Activated CD4-positive, alpha-beta T cell treated with anti-CD3 and anti-CD28 coated beads, Interleukin-2, amount 50 U/mL, for 48 hours (primary cell): ENCODE measurements at regions not wholly inside any gene's neighbourhood (a gene's known extent, or its start where the extent isn't known, plus 50 kb on each side); places are given as distances from the start of the nearest gene placed in this dataset.

ENCODE experiments used
- DNase-seq, 2 experiments: peaks; one replicate each; pipeline ENCODE4 v3.0.0-alpha.2; 2020

- DNase-seq: no peak
Measured at GRCh38 chr14:43249591-43249990, 1257.5 kb downstream of the FSCB start.

DNA sequence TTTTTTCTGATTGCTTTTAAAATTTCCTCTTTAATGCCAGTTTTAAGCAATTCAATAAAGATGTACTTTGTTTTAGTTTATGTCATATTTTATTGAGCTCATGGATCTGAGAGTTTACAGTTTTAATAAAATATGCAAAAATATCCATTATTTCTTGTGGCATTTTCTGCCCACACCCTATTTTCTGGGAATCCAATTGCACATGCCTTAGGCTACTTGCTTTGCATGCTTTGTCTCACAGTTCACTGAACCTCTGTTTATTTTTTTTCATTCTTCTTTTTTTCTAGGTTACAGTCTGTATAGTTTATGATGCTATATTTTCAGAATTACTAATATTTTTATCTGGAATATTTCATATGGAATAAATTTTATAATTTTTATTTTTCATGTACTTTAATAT is 1258.0 kb downstream of the FSCB start:
- DNase-seq: no peak

DNA sequence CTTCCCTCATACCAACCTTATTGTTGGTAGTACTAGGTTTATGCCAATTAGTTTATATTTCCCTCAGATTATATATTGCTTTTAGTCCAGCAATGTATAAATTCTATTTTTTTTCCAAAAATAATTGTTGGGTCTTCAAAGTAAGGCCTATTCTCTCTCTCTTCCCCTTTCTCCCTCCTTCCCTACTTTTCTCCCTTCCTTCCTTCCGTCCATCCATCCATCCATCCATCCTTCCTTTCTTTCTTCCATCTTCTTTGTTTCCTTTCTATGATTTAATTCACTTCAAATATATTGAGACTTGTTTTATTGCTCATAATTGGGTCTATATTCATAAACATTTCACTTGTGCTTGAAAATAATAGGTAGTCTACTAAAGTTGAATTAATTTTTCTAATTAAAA is 1259.2 kb downstream of the FSCB start:
- no peak for DNase-seq

DNA sequence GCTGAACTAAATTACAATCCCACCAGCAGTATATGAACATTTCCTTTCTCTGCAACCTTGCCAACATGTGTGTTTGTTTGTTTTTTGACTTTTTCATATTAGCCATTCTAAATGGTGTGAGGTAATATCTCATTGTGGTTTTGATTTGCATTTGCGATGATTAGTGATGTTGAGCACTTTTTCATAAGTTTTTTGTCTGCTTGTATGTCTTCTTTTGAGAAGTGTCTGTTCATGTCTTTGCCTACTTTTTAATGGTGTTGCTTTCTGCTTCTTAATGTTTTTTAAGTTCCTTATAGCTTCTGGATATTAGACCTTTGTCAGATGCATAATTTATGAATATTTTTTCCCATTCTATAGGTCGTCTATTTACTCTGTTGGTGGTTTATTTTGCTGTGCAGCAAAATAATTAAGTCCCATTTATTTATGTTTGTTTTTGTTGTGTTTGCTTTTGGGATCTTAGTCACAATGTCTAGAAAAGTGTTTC is 1262.9 kb downstream of the FSCB start:
- no peak for DNase-seq

DNA sequence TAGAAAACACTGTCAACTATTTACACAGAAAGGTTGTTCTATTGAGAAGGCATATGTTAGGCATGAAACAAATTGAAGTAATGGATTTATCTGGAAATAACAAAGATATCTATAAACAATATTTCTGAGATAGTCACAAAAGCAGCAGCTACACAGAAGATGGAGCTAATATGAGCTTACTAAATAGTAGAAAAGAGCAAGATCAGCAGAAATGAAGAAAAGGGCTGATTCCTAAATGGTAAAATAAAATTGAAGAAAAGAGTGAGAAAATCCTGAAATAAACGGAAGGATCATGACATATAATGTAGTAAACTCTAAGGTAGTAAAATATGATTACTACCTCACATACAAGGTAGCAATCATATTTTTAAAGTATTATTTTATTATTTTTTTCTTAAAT is 1263.9 kb downstream of the FSCB start:
- no peak for DNase-seq

- no peak for DNase-seq
Measured at GRCh38 chr14:43232261-43232660, 1274.8 kb downstream of the FSCB start.

- no peak for DNase-seq
Measured at GRCh38 chr14:43215524-43215923, 1291.6 kb downstream of the FSCB start.

GRCh38 chr14:43207189-43207588 is 1299.9 kb downstream of the FSCB start:
- no peak for DNase-seq

DNA sequence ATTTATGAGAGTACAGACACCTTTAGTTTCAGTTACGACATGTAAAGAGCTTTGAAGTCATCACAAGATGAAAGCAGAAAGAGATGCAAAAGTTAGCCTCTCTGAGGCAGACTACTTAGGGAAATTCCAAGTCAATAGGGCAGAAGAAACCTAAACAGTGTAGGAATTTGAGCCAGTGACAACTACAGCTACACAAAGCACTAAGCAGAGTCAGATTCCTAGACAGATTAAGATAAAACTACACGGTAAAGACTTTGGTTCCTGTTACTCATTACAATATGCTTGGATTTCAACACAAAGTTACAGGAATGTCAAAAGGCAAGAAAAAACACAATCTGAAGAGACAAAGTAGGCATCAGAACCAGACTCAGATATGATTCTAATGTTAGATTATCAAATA is 1302.3 kb downstream of the FSCB start:
- no peak for DNase-seq

DNA sequence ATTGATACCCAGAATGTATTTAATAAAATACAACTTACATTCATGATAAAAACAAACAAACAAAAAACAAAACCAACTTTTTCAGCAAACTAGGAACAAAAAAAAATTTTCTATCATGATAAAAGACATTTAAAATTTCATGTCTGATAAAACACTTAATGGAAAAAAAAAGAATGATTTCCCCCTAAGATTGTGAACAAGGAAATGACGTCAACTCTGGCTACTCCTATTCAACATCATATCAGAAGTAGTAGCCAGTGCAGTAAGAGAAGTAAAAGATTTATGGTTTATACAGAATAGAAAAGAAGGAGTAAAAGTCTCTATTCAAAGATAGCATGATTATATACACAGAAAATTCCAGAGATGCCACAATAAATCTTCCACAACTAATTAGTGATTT is 1306.6 kb downstream of the FSCB start:
- DNase-seq: no peak

DNA sequence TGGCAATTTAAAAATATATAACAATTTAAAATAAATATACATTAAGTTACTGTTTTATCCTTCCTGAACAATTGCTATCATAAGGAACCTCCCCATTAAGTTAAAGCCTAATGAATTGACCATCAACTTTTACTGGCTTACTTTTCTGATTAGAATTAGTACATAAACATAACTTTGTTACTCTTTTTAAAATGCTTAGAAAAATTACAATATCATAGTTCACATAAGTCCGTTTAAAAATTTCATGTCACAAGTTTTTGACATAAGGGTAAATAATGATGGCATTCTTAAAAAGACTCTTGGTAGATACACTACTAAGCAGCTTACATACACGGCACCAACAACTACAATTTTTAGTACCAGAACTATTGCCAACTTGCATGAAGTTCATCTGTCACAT is 1308.6 kb downstream of the FSCB start:
- DNase-seq: no peak

DNA sequence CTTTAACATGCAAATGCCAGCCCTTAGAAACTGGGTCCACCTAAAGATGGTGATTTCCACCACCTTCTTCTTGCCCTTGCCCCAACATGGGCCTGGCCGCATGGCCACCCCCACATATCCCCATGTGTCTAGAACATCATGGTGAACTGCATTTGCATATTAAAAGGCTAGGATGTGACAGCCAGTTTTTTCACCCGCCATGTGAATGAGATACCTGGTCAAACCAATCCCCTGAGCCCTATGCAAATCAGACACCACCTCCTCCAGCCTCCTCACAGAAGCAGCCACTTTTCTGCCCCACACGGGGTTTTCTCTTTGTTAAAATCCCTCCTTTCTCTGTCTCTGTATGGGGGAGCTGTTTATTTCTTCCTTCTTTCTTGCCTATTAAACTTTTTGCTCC is 1322.5 kb downstream of the FSCB start:
- no peak for DNase-seq

DNA sequence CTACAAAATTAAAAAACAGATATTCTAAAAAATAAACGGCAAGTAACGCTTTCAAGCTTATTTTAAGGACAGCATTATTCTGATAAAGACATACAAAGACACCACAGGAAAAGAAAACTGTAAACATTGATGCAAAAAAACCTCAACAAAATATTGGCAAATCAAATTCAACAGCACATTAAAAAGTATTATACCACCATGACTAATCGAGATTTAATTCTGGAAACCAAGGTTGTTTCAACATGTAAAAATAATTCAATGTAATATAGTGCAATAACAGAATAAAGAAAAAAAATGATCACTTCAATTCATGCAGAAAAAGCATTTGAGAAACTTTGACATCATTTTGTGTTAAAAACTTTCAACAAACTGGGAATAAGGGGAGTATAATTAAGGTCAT is 1323.2 kb downstream of the FSCB start:
- DNase-seq: no peak

GRCh38 chr14:43175896-43176295 is 1331.2 kb downstream of the FSCB start:
- no peak for DNase-seq

GRCh38 chr14:43172899-43173548 is 1334.1 kb downstream of the FSCB start:
- DNase-seq: no peak

DNA sequence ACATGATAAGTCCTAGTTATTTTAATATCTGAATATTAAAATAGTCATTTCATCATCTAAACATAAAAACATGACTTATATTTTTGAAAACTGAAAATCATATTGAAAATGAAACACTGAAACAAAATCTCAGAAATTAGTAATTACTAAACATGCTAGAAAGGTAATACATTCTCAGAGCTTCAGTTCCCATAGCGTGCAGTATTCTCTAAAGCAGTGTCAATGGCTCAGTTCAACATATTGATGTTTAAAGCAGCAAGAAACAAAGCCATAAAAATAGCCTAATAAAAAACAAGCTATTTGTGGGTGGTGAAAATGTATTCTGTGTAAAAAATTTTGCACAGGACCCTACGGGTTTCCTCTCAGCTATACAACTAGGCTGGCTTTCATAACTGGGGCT is 1337.4 kb downstream of the FSCB start:
- DNase-seq: no peak

GRCh38 chr14:43168371-43168925 is 1338.6 kb downstream of the FSCB start:
- no peak for DNase-seq

GRCh38 chr14:43166163-43166562 is 1340.9 kb downstream of the FSCB start:
- DNase-seq: no peak

DNA sequence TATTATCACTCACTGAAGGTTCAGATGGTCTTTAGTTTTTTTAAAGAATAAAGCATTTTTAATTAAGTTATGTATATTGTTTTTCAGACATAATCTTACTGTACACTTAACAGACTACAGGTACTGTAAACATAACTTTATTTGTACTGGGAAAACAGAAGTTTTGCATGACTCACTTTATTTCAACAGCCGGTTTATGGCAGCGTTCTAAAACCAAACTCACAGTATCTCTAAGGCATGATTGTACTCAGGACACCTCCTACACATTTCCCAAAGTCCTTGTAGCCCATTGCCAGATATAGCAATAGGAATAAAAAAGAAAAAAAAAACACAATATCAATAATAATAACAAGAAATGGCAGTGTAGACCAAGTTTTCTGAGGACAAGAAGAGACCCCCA is 1341.4 kb downstream of the FSCB start:
- DNase-seq: no peak

- no peak for DNase-seq
Measured at GRCh38 chr14:43161477-43161876, 1345.6 kb downstream of the FSCB start.

DNA sequence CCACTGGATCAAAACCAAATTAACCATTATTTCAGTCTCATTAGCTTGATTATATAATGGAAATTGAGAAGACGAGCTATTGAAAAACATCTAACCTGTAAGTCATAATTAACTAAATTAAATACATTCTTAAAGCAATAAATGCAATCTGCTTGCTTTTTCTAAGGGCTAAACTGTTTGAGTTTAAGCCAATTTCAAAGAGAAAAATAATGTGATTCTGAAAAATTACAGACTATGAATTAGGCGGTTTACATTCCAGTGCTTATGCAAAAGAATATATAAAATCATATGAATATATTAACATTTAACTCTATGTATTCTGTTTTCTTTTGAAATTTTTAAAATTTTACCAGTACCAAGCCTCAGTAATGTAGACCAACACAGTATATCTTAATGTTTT is 1349.4 kb downstream of the FSCB start:
- no peak for DNase-seq

- DNase-seq: no peak
Measured at GRCh38 chr14:43155924-43156323, 1351.2 kb downstream of the FSCB start.

- no peak for DNase-seq
Measured at GRCh38 chr14:43155258-43155657, 1351.8 kb downstream of the FSCB start.

DNA sequence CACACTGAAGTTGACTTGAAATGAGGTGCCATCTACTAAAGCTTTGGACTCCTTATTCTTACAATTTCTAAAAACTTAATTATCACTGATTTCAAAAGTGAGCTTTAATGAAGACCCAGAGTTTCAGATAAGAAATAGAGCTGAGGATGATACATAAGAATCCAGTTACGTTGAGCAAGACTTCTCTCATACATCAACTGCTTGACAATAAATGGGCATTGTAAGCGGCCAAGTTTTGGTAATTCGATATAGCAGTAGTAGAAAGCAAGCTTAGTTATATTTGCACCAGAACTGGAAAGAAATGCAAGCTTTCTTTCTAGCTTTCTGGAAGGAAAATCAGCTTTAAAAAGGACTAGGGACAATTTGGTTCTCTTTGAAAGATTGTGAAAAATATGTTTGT is 1359.6 kb downstream of the FSCB start:
- DNase-seq: no peak

- DNase-seq: no peak
Measured at GRCh38 chr14:43145361-43145760, 1361.7 kb downstream of the FSCB start.
